ENCODE measurements at regions not wholly inside any gene's neighbourhood (a gene's known extent, or its start where the extent isn't known, plus 50 kb on each side); places are given as distances from the start of the nearest gene placed in this dataset.
A peak's percentile ranks its signal among the peaks of the same experiment; 100 is the strongest.

GRCh38 chr5:117182104-117182503, 607.5 kb upstream of the SEMA6A start:
- no peak overlapping the region for H3K4ac ChIP-seq (ENCODE audit: low read length)
- H2AK5ac ChIP-seq (ENCODE audit: low read depth, low read length): no peak overlapping the region
- H4K8ac ChIP-seq (ENCODE audit: low read depth, low read length): no peak overlapping the region
- H3K9ac ChIP-seq (ENCODE audit: low read depth, low read length, poor library complexity): no peak overlapping the region
- no peaks in the 10 kb centered on the region for H3K4me1 ChIP-seq (ENCODE audit: control insufficient read depth in 2 of 2, insufficient read depth in 1 of 2, low read depth in 1 of 2, low read length in 2 of 2)
- no peak overlapping the region for H3K4me3 ChIP-seq (ENCODE audit: low read length in 2 of 2)
- no peak overlapping the region for H3K18ac ChIP-seq (ENCODE audit: low read length)
- no CpG with 5 or more reads among the region's 1 CpG for WGBS, 2 donors (ENCODE audit: extremely low coverage in 2 of 2, insufficient read length in 2 of 2, insufficient replicate concordance in 1 of 2)
- H3K36me3 ChIP-seq (replicated peaks in 1 of 2; ENCODE audit: control insufficient read depth in 2 of 2, insufficient read depth in 2 of 2, low read length in 2 of 2): no peaks in the 10 kb centered on the region
- no peaks in the 10 kb centered on the region for H3K27me3 ChIP-seq (ENCODE audit: control insufficient read depth in 3 of 3, insufficient read depth in 3 of 3, low read depth in 1 of 3, low read length in 3 of 3)
- H2BK15ac ChIP-seq (ENCODE audit: low read length): no peak overlapping the region
- H3K23ac ChIP-seq (ENCODE audit: low read depth, low read length, poor library complexity): no peak overlapping the region
- no peak overlapping the region for H2BK5ac ChIP-seq (ENCODE audit: low read length)
- no peak overlapping the region for H4K91ac ChIP-seq (ENCODE audit: low read depth, low read length, poor library complexity)
- H3K4me2 ChIP-seq (ENCODE audit: insufficient read depth, low read length, poor library complexity, severe bottlenecking): no peak overlapping the region
- H3K27ac ChIP-seq (replicated peaks; ENCODE audit: low read length): no peak overlapping the region
- no peak overlapping the region for H2BK12ac ChIP-seq (ENCODE audit: low read length)
- no peak overlapping the region for H3K14ac ChIP-seq (ENCODE audit: low read length)
- H3K79me1 ChIP-seq (ENCODE audit: low read depth, low read length): no peaks in the 10 kb centered on the region
- no peak for DNase-seq (ENCODE audit: low spot score)
- no peak overlapping the region for H2AFZ ChIP-seq (ENCODE audit: low read length)
- no peaks in the 10 kb centered on the region for H3K9me3 ChIP-seq (replicated peaks in 1 of 2; ENCODE audit: control insufficient read depth in 2 of 2, insufficient read depth in 1 of 2, low read depth in 1 of 2, low read length in 2 of 2)
- H2BK120ac ChIP-seq (ENCODE audit: low read depth, low read length): no peak overlapping the region

GRCh38 chr5:117177302-117177701, 602.7 kb upstream of the SEMA6A start:
- H3K4me3 ChIP-seq (ENCODE audit: low read length in 2 of 2): no peak overlapping the region
- H3K9ac ChIP-seq (ENCODE audit: low read depth, low read length, poor library complexity): no peak overlapping the region
- H2BK15ac ChIP-seq (ENCODE audit: low read length): no peak overlapping the region
- no peak for DNase-seq (ENCODE audit: low spot score)
- H3K18ac ChIP-seq (ENCODE audit: low read length): no peak overlapping the region
- no peaks in the 10 kb centered on the region for H3K27me3 ChIP-seq (ENCODE audit: control insufficient read depth in 3 of 3, insufficient read depth in 3 of 3, low read depth in 1 of 3, low read length in 3 of 3)
- H3K23ac ChIP-seq (ENCODE audit: low read depth, low read length, poor library complexity): no peak overlapping the region
- no CpG with 5 or more reads among the region's 1 CpG for WGBS, 2 donors (ENCODE audit: extremely low coverage in 2 of 2, insufficient read length in 2 of 2, insufficient replicate concordance in 1 of 2)
- no peak overlapping the region for H4K8ac ChIP-seq (ENCODE audit: low read depth, low read length)
- no peak overlapping the region for H2BK120ac ChIP-seq (ENCODE audit: low read depth, low read length)
- H2BK5ac ChIP-seq (ENCODE audit: low read length): no peak overlapping the region
- no peak overlapping the region for H3K4ac ChIP-seq (ENCODE audit: low read length)
- H3K36me3 ChIP-seq (replicated peaks in 1 of 2; ENCODE audit: control insufficient read depth in 2 of 2, insufficient read depth in 2 of 2, low read length in 2 of 2): no peaks in the 10 kb centered on the region
- no peaks in the 10 kb centered on the region for H3K79me1 ChIP-seq (ENCODE audit: low read depth, low read length)
- no peak overlapping the region for H3K4me2 ChIP-seq (ENCODE audit: insufficient read depth, low read length, poor library complexity, severe bottlenecking)
- no peaks in the 10 kb centered on the region for H3K9me3 ChIP-seq (replicated peaks in 1 of 2; ENCODE audit: control insufficient read depth in 2 of 2, insufficient read depth in 1 of 2, low read depth in 1 of 2, low read length in 2 of 2)
- no peak overlapping the region for H3K14ac ChIP-seq (ENCODE audit: low read length)
- no peak overlapping the region for H2AK5ac ChIP-seq (ENCODE audit: low read depth, low read length)
- no peak overlapping the region for H4K91ac ChIP-seq (ENCODE audit: low read depth, low read length, poor library complexity)
- no peak overlapping the region for H2AFZ ChIP-seq (ENCODE audit: low read length)
- H3K27ac ChIP-seq (replicated peaks; ENCODE audit: low read length): no peak overlapping the region
- H2BK12ac ChIP-seq (ENCODE audit: low read length): no peak overlapping the region
- H3K4me1 ChIP-seq (ENCODE audit: control insufficient read depth in 2 of 2, insufficient read depth in 1 of 2, low read depth in 1 of 2, low read length in 2 of 2): no peaks in the 10 kb centered on the region

DNA sequence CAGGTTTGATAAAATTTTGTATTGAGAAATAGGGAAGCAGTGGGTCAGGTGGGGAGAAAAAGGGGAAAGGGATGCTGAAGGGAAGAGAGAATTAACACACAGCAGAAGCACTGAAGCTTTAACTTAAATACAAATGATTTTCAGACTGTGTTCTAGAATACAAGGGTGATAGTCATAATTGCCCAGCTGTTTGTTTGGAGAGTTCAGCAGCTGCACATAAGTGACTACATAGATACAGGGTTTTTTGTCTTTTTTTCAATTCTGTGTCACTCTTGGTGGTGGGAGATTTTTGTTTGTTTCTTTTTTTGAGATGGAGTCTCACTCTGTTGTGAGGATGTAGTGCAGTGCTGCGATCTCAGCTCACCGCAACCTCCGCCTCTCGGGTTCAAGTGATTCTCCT, 590.4 kb upstream of the SEMA6A start:
- Histone ChIP-seq H4K91ac (ENCODE audit: low read depth, low read length, poor library complexity) (no peak overlapping the region), H3K36me3 (replicated peaks in 1 of 2; ENCODE audit: control insufficient read depth in 2 of 2, insufficient read depth in 2 of 2, low read length in 2 of 2) (no peaks in the 10 kb centered on the region)
- WGBS, 2 donors (ENCODE audit: extremely low coverage in 2 of 2, insufficient read length in 2 of 2, insufficient replicate concordance in 1 of 2): no CpG with 5 or more reads among the region's 4 CpGs

GRCh38 chr5:117161718-117162335, 587.2 kb upstream of the SEMA6A start:
- Histone ChIP-seq H2AK5ac (ENCODE audit: low read depth, low read length) (no peak overlapping the region), H3K14ac (ENCODE audit: low read length) (no peak overlapping the region), H2BK15ac (ENCODE audit: low read length) (no peak overlapping the region), H4K91ac (ENCODE audit: low read depth, low read length, poor library complexity) (no peak overlapping the region), H3K36me3 (replicated peaks in 1 of 2; ENCODE audit: control insufficient read depth in 2 of 2, insufficient read depth in 2 of 2, low read length in 2 of 2) (no peaks in the 10 kb centered on the region), H3K4me1 (ENCODE audit: control insufficient read depth in 2 of 2, insufficient read depth in 1 of 2, low read depth in 1 of 2, low read length in 2 of 2) (peaks cover 2 to 4% of the 10 kb centered on the region in 2 donors), H3K4ac (ENCODE audit: low read length) (no peak overlapping the region), H4K8ac (ENCODE audit: low read depth, low read length) (no peak overlapping the region), H3K27me3 (ENCODE audit: control insufficient read depth in 3 of 3, insufficient read depth in 3 of 3, low read depth in 1 of 3, low read length in 3 of 3) (no peaks in the 10 kb centered on the region), H3K4me3 (ENCODE audit: low read length in 2 of 2) (no peak overlapping the region), H3K9ac (ENCODE audit: low read depth, low read length, poor library complexity) (no peak overlapping the region), H3K4me2 (ENCODE audit: insufficient read depth, low read length, poor library complexity, severe bottlenecking) (no peak overlapping the region), H2BK5ac (ENCODE audit: low read length) (no peak overlapping the region), H3K79me1 (ENCODE audit: low read depth, low read length) (no peaks in the 10 kb centered on the region), H3K9me3 (replicated peaks in 1 of 2; ENCODE audit: control insufficient read depth in 2 of 2, insufficient read depth in 1 of 2, low read depth in 1 of 2, low read length in 2 of 2) (no peaks in the 10 kb centered on the region), H3K23ac (ENCODE audit: low read depth, low read length, poor library complexity) (no peak overlapping the region), H3K27ac (replicated peaks; ENCODE audit: low read length) (no peak overlapping the region), H2BK12ac (ENCODE audit: low read length) (no peak overlapping the region), H2BK120ac (ENCODE audit: low read depth, low read length) (no peak overlapping the region), H2AFZ (ENCODE audit: low read length) (peak overlapping the region; percentile 39), H3K18ac (ENCODE audit: low read length) (no peak overlapping the region)
- no CpG with 5 or more reads among the region's 7 CpGs for WGBS, 2 donors (ENCODE audit: extremely low coverage in 2 of 2, insufficient read length in 2 of 2, insufficient replicate concordance in 1 of 2)
- DNase-seq (ENCODE audit: low spot score): peak; percentile 3

More for the DNA sequence above, 590.4 kb upstream of the SEMA6A start:
- no peak for DNase-seq (ENCODE audit: low spot score)
- Histone ChIP-seq H3K27ac (replicated peaks; ENCODE audit: low read length) (no peak overlapping the region), H2BK120ac (ENCODE audit: low read depth, low read length) (no peak overlapping the region), H3K79me1 (ENCODE audit: low read depth, low read length) (no peaks in the 10 kb centered on the region), H3K4me3 (ENCODE audit: low read length in 2 of 2) (no peak overlapping the region), H3K18ac (ENCODE audit: low read length) (no peak overlapping the region), H2AFZ (ENCODE audit: low read length) (no peak overlapping the region), H4K8ac (ENCODE audit: low read depth, low read length) (no peak overlapping the region), H3K14ac (ENCODE audit: low read length) (no peak overlapping the region), H3K9ac (ENCODE audit: low read depth, low read length, poor library complexity) (no peak overlapping the region), H2BK15ac (ENCODE audit: low read length) (no peak overlapping the region), H3K23ac (ENCODE audit: low read depth, low read length, poor library complexity) (no peak overlapping the region), H2BK5ac (ENCODE audit: low read length) (no peak overlapping the region), H3K4me2 (ENCODE audit: insufficient read depth, low read length, poor library complexity, severe bottlenecking) (no peak overlapping the region), H3K27me3 (ENCODE audit: control insufficient read depth in 3 of 3, insufficient read depth in 3 of 3, low read depth in 1 of 3, low read length in 3 of 3) (no peaks in the 10 kb centered on the region), H3K4me1 (ENCODE audit: control insufficient read depth in 2 of 2, insufficient read depth in 1 of 2, low read depth in 1 of 2, low read length in 2 of 2) (peaks cover 2 to 4% of the 10 kb centered on the region in 2 donors), H3K9me3 (replicated peaks in 1 of 2; ENCODE audit: control insufficient read depth in 2 of 2, insufficient read depth in 1 of 2, low read depth in 1 of 2, low read length in 2 of 2) (no peaks in the 10 kb centered on the region), H2BK12ac (ENCODE audit: low read length) (no peak overlapping the region), H3K4ac (ENCODE audit: low read length) (no peak overlapping the region), H2AK5ac (ENCODE audit: low read depth, low read length) (no peak overlapping the region)

All from neuronal stem cell (in vitro differentiated cells).